OCI-LY1 (cell line): ENCODE measurements at regions not wholly inside any gene's neighbourhood (a gene's known extent, or its start where the extent isn't known, plus 50 kb on each side); places are given as distances from the start of the nearest gene placed in this dataset.

Experiments
- H2AFZ ChIP-seq: fragments of 200-600 bp; sonication (generic), shearing (Covaris generic); 2 replicates; pipeline ENCODE4 v1.6.0; 2014; ENCODE audit warnings: antibody characterized with exemption, mild to moderate bottlenecking, low read length
- H3F3A ChIP-seq: fragments of 200-600 bp; sonication (generic), shearing (Covaris generic); 2 replicates; pipeline ENCODE4 v1.6.0; 2014; ENCODE audit warnings: mild to moderate bottlenecking, antibody characterized with exemption, low read length, moderate library complexity; ENCODE audit not compliant: insufficient read depth
- H3K27ac ChIP-seq: fragments of 200-600 bp; sonication (generic); 2 replicates; pipeline ENCODE4 v1.5.1; 2014; ENCODE audit warnings: low read length, mixed run types, mild to moderate bottlenecking, low read depth; ENCODE audit not compliant: poor library complexity, severe bottlenecking
- H3K27me3 ChIP-seq: fragments of 200-600 bp; sonication (generic); 2 replicates; pipeline ENCODE4 v1.6.0; 2014; ENCODE audit warnings: antibody characterized with exemption, mild to moderate bottlenecking, low read length, moderate library complexity; ENCODE audit not compliant: insufficient read depth
- H3K36me3 ChIP-seq: fragments of 200-600 bp; sonication (generic); 2 replicates; pipeline ENCODE4 v1.6.1; 2014; ENCODE audit warnings: mild to moderate bottlenecking, antibody characterized with exemption, low read length, moderate library complexity, mixed read lengths; ENCODE audit not compliant: insufficient read depth
- H3K4me1 ChIP-seq: fragments of 200-600 bp; sonication (generic); 2 replicates; pipeline ENCODE4 v1.5.1; 2014; ENCODE audit warnings: mild to moderate bottlenecking, low read length, moderate library complexity; ENCODE audit not compliant: insufficient read depth, severe bottlenecking
- H3K4me2 ChIP-seq: fragments of 200-600 bp; sonication (generic), shearing (Covaris generic); 2 replicates; pipeline ENCODE4 v1.6.1; 2014; ENCODE audit warnings: low read length
- H3K4me3 ChIP-seq: fragments of 200-600 bp; sonication (generic); 2 replicates; pipeline ENCODE4 v1.5.1; 2014; ENCODE audit warnings: low read length, low read depth, mild to moderate bottlenecking, mixed read lengths; ENCODE audit not compliant: poor library complexity, severe bottlenecking
- H3K79me2 ChIP-seq: fragments of 200-600 bp; shearing (Covaris generic); 2 replicates; pipeline ENCODE4 v1.6.1; 2016; ENCODE audit warnings: mixed run types, low read length, mixed read lengths; ENCODE audit not compliant: insufficient read depth
- H3K9ac ChIP-seq: fragments of 200-600 bp; sonication (generic), shearing (Covaris generic); 2 replicates; pipeline ENCODE4 v1.6.1; 2014; ENCODE audit warnings: mild to moderate bottlenecking, low read length, mixed read lengths
- H3K9me2 ChIP-seq: fragments of 200-600 bp; sonication (generic), shearing (Covaris generic); 2 replicates; pipeline ENCODE4 v1.6.1; 2014; ENCODE audit warnings: low read depth, mild to moderate bottlenecking, low read length, mixed read lengths
- H3K9me3 ChIP-seq: fragments of 200-600 bp; shearing (Covaris generic); 2 replicates; pipeline ENCODE4 v1.6.1; 2014; ENCODE audit warnings: low read length, mixed read lengths
- H4K20me1 ChIP-seq: fragments of 200-600 bp; sonication (generic), shearing (Covaris generic); 2 replicates; pipeline ENCODE4 v1.6.0; 2016; ENCODE audit warnings: mild to moderate bottlenecking, low read length; ENCODE audit not compliant: insufficient read depth
- EZH2 ChIP-seq: fragments of 200-600 bp; sonication (generic), shearing (Covaris generic); IDR thresholded peaks from 2 replicates; pipeline ENCODE4 v1.8.0; 2017; ENCODE audit warnings: borderline replicate concordance, mixed run types, mild to moderate bottlenecking, antibody characterized with exemption, low read length, moderate library complexity, mixed read lengths
- TF ChIP-seq, protein P1 (sequence below): fragments of 200-600 bp; sonication (generic), shearing (Covaris generic); IDR thresholded peaks from 2 replicates; pipeline ENCODE4 v1.5.1; 2017; ENCODE audit warnings: mild to moderate bottlenecking, antibody characterized with exemption, low read length, moderate library complexity, mixed read lengths

DNA sequence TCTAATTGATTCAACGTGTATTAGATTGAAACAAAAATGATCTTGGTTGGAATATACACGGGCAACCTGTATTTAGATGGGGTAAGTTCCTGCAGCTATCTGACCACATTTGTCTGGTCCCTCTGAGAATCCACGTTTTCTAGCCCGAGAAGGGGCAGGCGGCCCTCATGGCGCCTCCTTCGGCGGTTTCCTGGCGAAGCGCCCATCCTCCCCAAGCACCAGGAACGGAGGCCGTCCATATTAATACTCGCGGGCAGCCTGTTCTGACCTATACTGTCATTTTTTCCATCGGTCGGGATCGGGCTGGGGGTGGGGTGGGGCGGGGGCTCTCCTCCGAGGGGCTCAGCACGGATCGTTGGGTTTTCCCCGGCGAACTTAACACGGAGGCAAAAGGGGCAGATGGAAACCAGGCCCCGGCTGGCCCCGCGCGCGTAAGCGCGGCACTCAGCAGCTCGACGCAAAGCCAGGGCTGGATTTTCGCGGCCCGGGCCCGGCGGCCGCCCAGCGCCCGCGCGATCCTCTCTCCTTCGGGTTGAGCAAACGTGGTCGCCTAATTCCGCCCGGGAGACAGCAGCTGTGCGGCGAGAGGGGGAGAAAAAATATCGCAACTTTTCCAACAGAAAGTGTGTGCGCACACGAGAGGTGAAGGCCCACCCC, 77.2 kb upstream of the BCOR start:
- Histone ChIP-seq H3K9me3 (no peaks in the 10 kb centered on the region), H3K4me3 (peak overlapping the region; percentile 77), H3K9ac (peak overlapping the region; percentile 91), H3K4me1 (peaks cover 68% of the 10 kb centered on the region), H3F3A (0 out of 2 replicates have a peak, but pooled peaks cover 4% of the 10 kb centered on the region), H3K9me2 (no peaks in the 10 kb centered on the region), H3K27me3 (no peaks in the 10 kb centered on the region), H3K27ac (peak overlapping the region; percentile 98), H2AFZ (no peak overlapping the region), H3K79me2 (no peaks in the 10 kb centered on the region), H3K36me3 (no peaks in the 10 kb centered on the region), H4K20me1 (no peaks in the 10 kb centered on the region), H3K4me2 (peak overlapping the region; percentile 80)
- TF ChIP-seq, protein P1, sequence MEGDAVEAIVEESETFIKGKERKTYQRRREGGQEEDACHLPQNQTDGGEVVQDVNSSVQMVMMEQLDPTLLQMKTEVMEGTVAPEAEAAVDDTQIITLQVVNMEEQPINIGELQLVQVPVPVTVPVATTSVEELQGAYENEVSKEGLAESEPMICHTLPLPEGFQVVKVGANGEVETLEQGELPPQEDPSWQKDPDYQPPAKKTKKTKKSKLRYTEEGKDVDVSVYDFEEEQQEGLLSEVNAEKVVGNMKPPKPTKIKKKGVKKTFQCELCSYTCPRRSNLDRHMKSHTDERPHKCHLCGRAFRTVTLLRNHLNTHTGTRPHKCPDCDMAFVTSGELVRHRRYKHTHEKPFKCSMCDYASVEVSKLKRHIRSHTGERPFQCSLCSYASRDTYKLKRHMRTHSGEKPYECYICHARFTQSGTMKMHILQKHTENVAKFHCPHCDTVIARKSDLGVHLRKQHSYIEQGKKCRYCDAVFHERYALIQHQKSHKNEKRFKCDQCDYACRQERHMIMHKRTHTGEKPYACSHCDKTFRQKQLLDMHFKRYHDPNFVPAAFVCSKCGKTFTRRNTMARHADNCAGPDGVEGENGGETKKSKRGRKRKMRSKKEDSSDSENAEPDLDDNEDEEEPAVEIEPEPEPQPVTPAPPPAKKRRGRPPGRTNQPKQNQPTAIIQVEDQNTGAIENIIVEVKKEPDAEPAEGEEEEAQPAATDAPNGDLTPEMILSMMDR: no peak
- TF ChIP-seq EZH2: no peak

DNA sequence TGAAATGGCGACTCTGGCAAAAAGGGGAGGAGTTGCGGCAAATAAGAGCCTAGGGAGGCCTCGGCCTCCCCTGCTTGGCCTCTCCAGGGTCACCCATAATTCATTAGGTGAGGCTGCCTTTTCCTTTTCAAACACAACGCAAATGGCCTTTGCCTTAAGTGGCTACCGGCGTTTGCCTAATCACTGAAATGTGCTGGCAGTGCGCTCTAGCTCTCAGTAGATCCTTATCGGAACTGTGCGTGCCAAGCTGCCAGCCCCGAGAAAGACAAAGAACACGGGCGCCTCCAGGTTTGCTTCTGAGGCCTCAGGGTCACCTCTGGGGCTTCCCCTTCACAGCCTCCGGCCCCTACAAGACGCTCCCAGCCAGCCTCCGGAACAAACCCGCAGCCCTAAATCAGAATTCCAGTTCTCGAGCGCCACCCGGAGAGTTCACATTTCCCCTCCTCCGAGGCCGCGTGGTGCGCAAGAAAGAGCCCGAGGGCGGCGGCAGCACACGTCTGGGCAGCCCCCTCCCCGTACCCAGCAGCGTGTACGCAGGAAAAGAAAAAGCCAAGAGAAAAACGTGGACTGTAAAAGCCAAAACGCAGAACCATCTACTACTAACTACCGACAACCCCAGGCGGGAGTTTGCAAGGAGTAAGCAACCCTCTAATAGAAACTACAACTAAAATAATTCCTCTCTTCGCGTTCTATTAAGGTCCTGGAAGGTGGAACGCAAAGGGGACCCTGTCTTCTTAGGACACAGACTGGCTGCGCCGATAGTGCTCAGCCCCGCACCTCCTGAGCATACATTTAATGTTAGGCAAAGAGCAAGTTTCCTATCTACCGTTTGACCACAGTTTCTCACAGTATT, 76.5 kb upstream of the BCOR start:
- H3K9me2 ChIP-seq: no peaks in the 10 kb centered on the region
- H3K27ac ChIP-seq: peak overlapping the region; percentile 98
- H3K4me2 ChIP-seq: peak overlapping the region; percentile 80
- no peaks in the 10 kb centered on the region for H3K36me3 ChIP-seq
- no peak overlapping the region for H2AFZ ChIP-seq
- H3K9ac ChIP-seq: peak overlapping the region; percentile 91
- TF ChIP-seq EZH2: no peak
- TF ChIP-seq, protein P1: no peak
- H3K9me3 ChIP-seq: no peaks in the 10 kb centered on the region
- peak overlapping the region; percentile 77 for H3K4me3 ChIP-seq
- 0 out of 2 replicates have a peak, but pooled peaks cover 4% of the 10 kb centered on the region for H3F3A ChIP-seq
- no peaks in the 10 kb centered on the region for H3K27me3 ChIP-seq
- no peaks in the 10 kb centered on the region for H4K20me1 ChIP-seq
- H3K79me2 ChIP-seq: no peaks in the 10 kb centered on the region
- H3K4me1 ChIP-seq: peaks cover 75% of the 10 kb centered on the region

DNA sequence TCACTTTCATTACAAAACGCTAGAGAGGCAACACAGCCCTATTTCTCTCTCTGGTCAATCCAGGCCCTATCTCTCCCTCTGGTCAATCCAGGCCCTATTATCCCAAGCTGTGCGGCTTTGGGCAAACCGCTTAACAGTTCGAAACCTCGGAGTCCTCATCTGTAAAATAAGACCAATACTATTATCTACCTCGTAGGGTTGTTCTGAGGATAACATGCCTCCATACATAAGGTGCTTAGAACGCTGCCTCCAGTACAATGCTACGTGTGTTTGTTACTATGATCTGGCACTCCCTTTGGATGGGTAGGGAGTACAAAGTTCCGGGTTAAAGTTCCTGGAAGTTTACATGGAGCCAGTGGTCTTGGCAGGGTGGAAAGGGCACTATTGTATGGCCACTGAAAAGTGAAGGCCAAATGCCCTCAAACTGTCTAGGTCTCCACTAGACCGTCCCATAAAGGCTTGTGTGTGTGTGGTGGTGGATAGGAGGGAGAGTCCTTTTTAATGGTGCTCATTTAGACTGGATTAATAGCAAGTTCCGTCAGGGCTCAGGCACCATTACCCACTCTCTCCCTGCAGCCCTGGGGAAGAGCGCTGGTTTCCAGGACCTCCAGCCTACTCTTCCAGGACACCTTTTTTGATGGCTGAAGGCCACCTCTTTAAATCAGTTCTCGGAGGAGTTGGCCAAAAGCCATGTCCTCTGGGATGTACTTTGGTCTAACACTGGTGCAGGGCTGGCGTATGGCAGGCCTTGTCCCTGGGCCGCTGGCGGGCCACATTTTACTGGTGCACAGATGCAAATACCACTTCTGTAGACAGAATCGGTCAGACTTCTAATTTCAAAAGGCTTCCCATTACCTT, 75.6 kb upstream of the BCOR start:
- H4K20me1 ChIP-seq: no peaks in the 10 kb centered on the region
- no peak overlapping the region for H2AFZ ChIP-seq
- peaks cover 84% of the 10 kb centered on the region for H3K4me1 ChIP-seq
- H3F3A ChIP-seq: 0 out of 2 replicates have a peak, but pooled peaks cover 4% of the 10 kb centered on the region
- H3K9ac ChIP-seq: peak overlapping the region; percentile 91
- H3K79me2 ChIP-seq: no peaks in the 10 kb centered on the region
- H3K9me2 ChIP-seq: no peaks in the 10 kb centered on the region
- peak overlapping the region; percentile 98 for H3K27ac ChIP-seq
- H3K36me3 ChIP-seq: no peaks in the 10 kb centered on the region
- H3K9me3 ChIP-seq: no peaks in the 10 kb centered on the region
- peak overlapping the region; percentile 77 for H3K4me3 ChIP-seq
- H3K4me2 ChIP-seq: peak overlapping the region; percentile 80
- no peaks in the 10 kb centered on the region for H3K27me3 ChIP-seq
- TF ChIP-seq EZH2: no peak
- TF ChIP-seq, protein P1: no peak
